SK-N-SH treated with all-trans-retinoic acid at 6 μM for 48 hours (cell line): ENCODE measurements at regions not wholly inside any gene's neighbourhood (a gene's known extent, or its start where the extent isn't known, plus 50 kb on each side); places are given as distances from the start of the nearest gene placed in this dataset.

Source experiments
- ATAC-seq: fragments of 200-7000 bp; cut with Tn5 transposase; 3 replicates; pipeline ENCODE4 v1.9.1; 2020; ENCODE audit warnings: mild to moderate bottlenecking, moderate library complexity
- ARNTL ChIP-seq: fragments of 450-650 bp; formaldehyde crosslinking; IDR thresholded peaks from 2 replicates; pipeline ENCODE4 v1.5.0; 2020; ENCODE audit warnings: low read depth, mild to moderate bottlenecking, moderate library complexity, borderline replicate concordance
- BACH2 ChIP-seq: fragments of 250-450 bp; sonication (Bioruptor Pico); IDR thresholded peaks from 2 replicates; pipeline ENCODE4 v1.9.0; 2021; ENCODE audit warnings: mild to moderate bottlenecking, borderline replicate concordance
- CSDC2 ChIP-seq: fragments of 250-450 bp; sonication (Bioruptor Pico); IDR thresholded peaks from 2 replicates; pipeline ENCODE4 v1.5.0; 2020; ENCODE audit warnings: mild to moderate bottlenecking, moderate library complexity
- ESRRG ChIP-seq: fragments of 250-450 bp; sonication (Bioruptor Pico); IDR thresholded peaks from 2 replicates; pipeline ENCODE4 v1.6.1; 2021; ENCODE audit warnings: mild to moderate bottlenecking
- GLIS3 ChIP-seq: fragments of 250-450 bp; sonication (Bioruptor Pico); IDR thresholded peaks from 2 replicates; pipeline ENCODE4 v1.5.0; 2020; ENCODE audit warnings: mild to moderate bottlenecking, moderate library complexity
- ISL1 ChIP-seq: fragments of 250-450 bp; sonication (Bioruptor Pico); IDR thresholded peaks from 2 replicates; pipeline ENCODE4 v2.1.2; 2022; ENCODE audit warnings: mild to moderate bottlenecking, moderate library complexity
- PPARA ChIP-seq: fragments of 250-450 bp; sonication (Bioruptor Pico); IDR thresholded peaks from 2 replicates; pipeline ENCODE4 v1.5.0; 2020; ENCODE audit warnings: mild to moderate bottlenecking, borderline replicate concordance
- RARB ChIP-seq: fragments of 250-450 bp; sonication (Bioruptor Pico); IDR thresholded peaks from 2 replicates; pipeline ENCODE4 v1.8.0; 2021; ENCODE audit warnings: mild to moderate bottlenecking, moderate library complexity
- SNAI2 ChIP-seq: fragments of 250-450 bp; sonication (Bioruptor Pico); IDR thresholded peaks from 2 replicates; pipeline ENCODE4 v1.5.0; 2020; ENCODE audit warnings: mild to moderate bottlenecking, moderate library complexity
- TCF4 ChIP-seq: fragments of 250-450 bp; sonication (Bioruptor Pico); IDR thresholded peaks from 2 replicates; pipeline ENCODE4 v1.8.0; 2021; ENCODE audit warnings: mild to moderate bottlenecking, moderate library complexity, borderline replicate concordance
- TOX ChIP-seq: fragments of 250-450 bp; sonication (Bioruptor Pico); IDR thresholded peaks from 2 replicates; pipeline ENCODE4 v1.8.0; 2021; ENCODE audit warnings: mild to moderate bottlenecking, moderate library complexity, borderline replicate concordance
- ZC3H10 ChIP-seq: fragments of 250-450 bp; sonication (Bioruptor Pico); IDR thresholded peaks from 2 replicates; pipeline ENCODE4 v1.5.1; 2021; ENCODE audit warnings: mild to moderate bottlenecking, moderate library complexity
- ZFP3 ChIP-seq: fragments of 250-450 bp; sonication (Bioruptor Pico); IDR thresholded peaks from 2 replicates; pipeline ENCODE4 v1.5.0; 2020; ENCODE audit warnings: mild to moderate bottlenecking, moderate library complexity
- ZFP30 ChIP-seq: fragments of 450-650 bp; formaldehyde crosslinking; IDR thresholded peaks from 2 replicates; pipeline ENCODE4 v1.5.0; 2022; ENCODE audit warnings: mild to moderate bottlenecking, moderate library complexity
- ZNF565 ChIP-seq: fragments of 450-650 bp; formaldehyde crosslinking; conservative IDR thresholded peaks from 2 replicates; pipeline ENCODE4 v1.5.0; 2020; ENCODE audit warnings: low read depth, mild to moderate bottlenecking, moderate library complexity
- ZNF70 ChIP-seq: fragments of 450-650 bp; formaldehyde crosslinking; IDR thresholded peaks from 2 replicates; pipeline ENCODE4 v1.5.0; 2020; ENCODE audit warnings: mild to moderate bottlenecking, moderate library complexity
- ZNF8 ChIP-seq: fragments of 450-650 bp; formaldehyde crosslinking; IDR thresholded peaks from 2 replicates; pipeline ENCODE4 v1.5.0; 2020; ENCODE audit warnings: mild to moderate bottlenecking, moderate library complexity
- TF ChIP-seq, protein P1 (sequence below): fragments of 250-450 bp; sonication (Bioruptor Pico); IDR thresholded peaks from 2 replicates; pipeline ENCODE4 v1.5.1; 2020; ENCODE audit warnings: low read depth, mild to moderate bottlenecking, moderate library complexity
- TF ChIP-seq, protein P2 (sequence below): fragments of 250-450 bp; sonication (Bioruptor Pico); IDR thresholded peaks from 2 replicates; pipeline ENCODE4 v1.5.1; 2021; ENCODE audit warnings: mild to moderate bottlenecking, moderate library complexity
- TF ChIP-seq, protein P3 (sequence below): fragments of 250-450 bp; sonication (Bioruptor Pico); IDR thresholded peaks from 2 replicates; pipeline ENCODE4 v1.5.0; 2020; ENCODE audit warnings: mild to moderate bottlenecking, moderate library complexity
- TF ChIP-seq, protein P4 (sequence below): fragments of 250-450 bp; sonication (Bioruptor Pico); IDR thresholded peaks from 2 replicates; pipeline ENCODE4 v1.8.0; 2020; ENCODE audit warnings: mild to moderate bottlenecking, moderate library complexity, borderline replicate concordance
- TF ChIP-seq, protein P5 (sequence below): fragments of 250-450 bp; sonication (Bioruptor Pico); IDR thresholded peaks from 2 replicates; pipeline ENCODE4 v1.8.0; 2021; ENCODE audit warnings: low read depth, mild to moderate bottlenecking, moderate library complexity, borderline replicate concordance

DNA sequence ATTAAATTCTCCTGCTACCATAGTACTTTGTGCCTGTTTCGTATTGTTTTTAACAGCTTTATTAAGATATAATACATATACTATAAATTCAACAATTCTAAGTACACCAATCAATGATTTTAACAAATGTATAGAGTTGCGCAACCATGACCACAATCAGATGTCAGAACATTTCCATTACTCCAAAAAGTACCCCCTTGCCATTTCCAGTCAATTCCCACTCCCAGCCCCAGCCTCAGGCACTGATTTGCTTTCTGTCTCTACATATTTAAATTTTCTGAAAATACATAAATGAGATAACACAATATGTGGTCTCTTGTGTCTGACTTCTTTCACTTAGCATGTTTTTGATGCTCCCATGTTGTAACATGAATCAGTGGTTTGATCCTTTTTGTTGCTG lies 193.9 kb downstream of the FIGN start:
- TF ChIP-seq ISL1 (CRISPR knock-in tag) = no peak
- TF ChIP-seq ZFP3 (CRISPR knock-in tag) = no peak
- TF ChIP-seq, protein P1, sequence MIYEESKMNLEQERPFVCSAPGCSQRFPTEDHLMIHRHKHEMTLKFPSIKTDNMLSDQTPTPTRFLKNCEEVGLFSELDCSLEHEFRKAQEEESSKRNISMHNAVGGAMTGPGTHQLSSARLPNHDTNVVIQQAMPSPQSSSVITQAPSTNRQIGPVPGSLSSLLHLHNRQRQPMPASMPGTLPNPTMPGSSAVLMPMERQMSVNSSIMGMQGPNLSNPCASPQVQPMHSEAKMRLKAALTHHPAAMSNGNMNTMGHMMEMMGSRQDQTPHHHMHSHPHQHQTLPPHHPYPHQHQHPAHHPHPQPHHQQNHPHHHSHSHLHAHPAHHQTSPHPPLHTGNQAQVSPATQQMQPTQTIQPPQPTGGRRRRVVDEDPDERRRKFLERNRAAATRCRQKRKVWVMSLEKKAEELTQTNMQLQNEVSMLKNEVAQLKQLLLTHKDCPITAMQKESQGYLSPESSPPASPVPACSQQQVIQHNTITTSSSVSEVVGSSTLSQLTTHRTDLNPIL = no peak
- TF ChIP-seq, protein P2, sequence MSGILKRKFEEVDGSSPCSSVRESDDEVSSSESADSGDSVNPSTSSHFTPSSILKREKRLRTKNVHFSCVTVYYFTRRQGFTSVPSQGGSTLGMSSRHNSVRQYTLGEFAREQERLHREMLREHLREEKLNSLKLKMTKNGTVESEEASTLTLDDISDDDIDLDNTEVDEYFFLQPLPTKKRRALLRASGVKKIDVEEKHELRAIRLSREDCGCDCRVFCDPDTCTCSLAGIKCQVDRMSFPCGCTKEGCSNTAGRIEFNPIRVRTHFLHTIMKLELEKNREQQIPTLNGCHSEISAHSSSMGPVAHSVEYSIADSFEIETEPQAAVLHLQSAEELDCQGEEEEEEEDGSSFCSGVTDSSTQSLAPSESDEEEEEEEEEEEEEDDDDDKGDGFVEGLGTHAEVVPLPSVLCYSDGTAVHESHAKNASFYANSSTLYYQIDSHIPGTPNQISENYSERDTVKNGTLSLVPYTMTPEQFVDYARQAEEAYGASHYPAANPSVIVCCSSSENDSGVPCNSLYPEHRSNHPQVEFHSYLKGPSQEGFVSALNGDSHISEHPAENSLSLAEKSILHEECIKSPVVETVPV (CRISPR knock-in tag) = no peak
- no peak for TF ChIP-seq PPARA
- no peak for TF ChIP-seq ZNF565 (CRISPR knock-in tag)
- TF ChIP-seq, protein P3, sequence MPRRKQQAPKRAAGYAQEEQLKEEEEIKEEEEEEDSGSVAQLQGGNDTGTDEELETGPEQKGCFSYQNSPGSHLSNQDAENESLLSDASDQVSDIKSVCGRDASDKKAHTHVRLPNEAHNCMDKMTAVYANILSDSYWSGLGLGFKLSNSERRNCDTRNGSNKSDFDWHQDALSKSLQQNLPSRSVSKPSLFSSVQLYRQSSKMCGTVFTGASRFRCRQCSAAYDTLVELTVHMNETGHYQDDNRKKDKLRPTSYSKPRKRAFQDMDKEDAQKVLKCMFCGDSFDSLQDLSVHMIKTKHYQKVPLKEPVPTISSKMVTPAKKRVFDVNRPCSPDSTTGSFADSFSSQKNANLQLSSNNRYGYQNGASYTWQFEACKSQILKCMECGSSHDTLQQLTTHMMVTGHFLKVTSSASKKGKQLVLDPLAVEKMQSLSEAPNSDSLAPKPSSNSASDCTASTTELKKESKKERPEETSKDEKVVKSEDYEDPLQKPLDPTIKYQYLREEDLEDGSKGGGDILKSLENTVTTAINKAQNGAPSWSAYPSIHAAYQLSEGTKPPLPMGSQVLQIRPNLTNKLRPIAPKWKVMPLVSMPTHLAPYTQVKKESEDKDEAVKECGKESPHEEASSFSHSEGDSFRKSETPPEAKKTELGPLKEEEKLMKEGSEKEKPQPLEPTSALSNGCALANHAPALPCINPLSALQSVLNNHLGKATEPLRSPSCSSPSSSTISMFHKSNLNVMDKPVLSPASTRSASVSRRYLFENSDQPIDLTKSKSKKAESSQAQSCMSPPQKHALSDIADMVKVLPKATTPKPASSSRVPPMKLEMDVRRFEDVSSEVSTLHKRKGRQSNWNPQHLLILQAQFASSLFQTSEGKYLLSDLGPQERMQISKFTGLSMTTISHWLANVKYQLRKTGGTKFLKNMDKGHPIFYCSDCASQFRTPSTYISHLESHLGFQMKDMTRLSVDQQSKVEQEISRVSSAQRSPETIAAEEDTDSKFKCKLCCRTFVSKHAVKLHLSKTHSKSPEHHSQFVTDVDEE (CRISPR knock-in tag) = no peak
- TF ChIP-seq BACH2 (CRISPR knock-in tag) = no peak
- TF ChIP-seq, protein P4, sequence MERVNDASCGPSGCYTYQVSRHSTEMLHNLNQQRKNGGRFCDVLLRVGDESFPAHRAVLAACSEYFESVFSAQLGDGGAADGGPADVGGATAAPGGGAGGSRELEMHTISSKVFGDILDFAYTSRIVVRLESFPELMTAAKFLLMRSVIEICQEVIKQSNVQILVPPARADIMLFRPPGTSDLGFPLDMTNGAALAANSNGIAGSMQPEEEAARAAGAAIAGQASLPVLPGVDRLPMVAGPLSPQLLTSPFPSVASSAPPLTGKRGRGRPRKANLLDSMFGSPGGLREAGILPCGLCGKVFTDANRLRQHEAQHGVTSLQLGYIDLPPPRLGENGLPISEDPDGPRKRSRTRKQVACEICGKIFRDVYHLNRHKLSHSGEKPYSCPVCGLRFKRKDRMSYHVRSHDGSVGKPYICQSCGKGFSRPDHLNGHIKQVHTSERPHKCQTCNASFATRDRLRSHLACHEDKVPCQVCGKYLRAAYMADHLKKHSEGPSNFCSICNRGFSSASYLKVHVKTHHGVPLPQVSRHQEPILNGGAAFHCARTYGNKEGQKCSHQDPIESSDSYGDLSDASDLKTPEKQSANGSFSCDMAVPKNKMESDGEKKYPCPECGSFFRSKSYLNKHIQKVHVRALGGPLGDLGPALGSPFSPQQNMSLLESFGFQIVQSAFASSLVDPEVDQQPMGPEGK (CRISPR knock-in tag) = no peak
- TF ChIP-seq GLIS3 (CRISPR knock-in tag) = no peak
- no peak for TF ChIP-seq ZFP30 (CRISPR knock-in tag)
- no peak for TF ChIP-seq TOX (CRISPR knock-in tag)
- TF ChIP-seq, protein P5, sequence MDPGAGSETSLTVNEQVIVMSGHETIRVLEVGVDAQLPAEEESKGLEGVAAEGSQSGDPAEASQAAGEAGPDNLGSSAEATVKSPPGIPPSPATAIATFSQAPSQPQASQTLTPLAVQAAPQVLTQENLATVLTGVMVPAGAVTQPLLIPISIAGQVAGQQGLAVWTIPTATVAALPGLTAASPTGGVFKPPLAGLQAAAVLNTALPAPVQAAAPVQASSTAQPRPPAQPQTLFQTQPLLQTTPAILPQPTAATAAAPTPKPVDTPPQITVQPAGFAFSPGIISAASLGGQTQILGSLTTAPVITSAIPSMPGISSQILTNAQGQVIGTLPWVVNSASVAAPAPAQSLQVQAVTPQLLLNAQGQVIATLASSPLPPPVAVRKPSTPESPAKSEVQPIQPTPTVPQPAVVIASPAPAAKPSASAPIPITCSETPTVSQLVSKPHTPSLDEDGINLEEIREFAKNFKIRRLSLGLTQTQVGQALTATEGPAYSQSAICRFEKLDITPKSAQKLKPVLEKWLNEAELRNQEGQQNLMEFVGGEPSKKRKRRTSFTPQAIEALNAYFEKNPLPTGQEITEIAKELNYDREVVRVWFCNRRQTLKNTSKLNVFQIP = no peak
- no peak for TF ChIP-seq TCF4 (CRISPR knock-in tag)
- no peak for TF ChIP-seq ZNF70 (CRISPR knock-in tag)
- TF ChIP-seq RARB (CRISPR knock-in tag) = no peak
- no peak for TF ChIP-seq ESRRG (CRISPR knock-in tag)
- TF ChIP-seq ARNTL (CRISPR knock-in tag) = no peak
- TF ChIP-seq ZNF8 (CRISPR knock-in tag) = no peak
- TF ChIP-seq, all 23 proteins: peak for 0
- no peak for ATAC-seq

DNA sequence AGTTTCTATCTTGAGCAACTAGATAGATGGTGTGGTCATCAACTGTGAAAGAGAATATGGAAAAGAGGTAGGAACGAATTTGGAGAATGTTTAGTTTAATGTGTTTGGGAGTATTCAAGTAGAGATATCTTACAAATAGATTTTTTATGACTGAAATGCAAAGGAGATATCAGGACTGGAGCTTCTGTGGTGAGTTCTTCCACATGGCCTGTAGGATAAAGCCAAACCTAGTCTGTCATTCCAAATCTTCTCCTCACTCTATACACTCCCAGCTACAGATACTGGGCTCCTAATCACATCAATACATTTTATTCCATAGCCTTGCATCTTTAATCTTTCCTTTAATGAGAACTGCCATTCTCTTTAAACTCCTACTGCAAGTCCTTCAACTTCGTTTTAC lies 194.3 kb downstream of the FIGN start:
- TF ChIP-seq ZFP3 (CRISPR knock-in tag) (no peak), SNAI2 (CRISPR knock-in tag) (no peak), ZFP30 (CRISPR knock-in tag) (no peak), GLIS3 (CRISPR knock-in tag) (no peak), TCF4 (CRISPR knock-in tag) (no peak), CSDC2 (no peak), ISL1 (CRISPR knock-in tag) (no peak), ZC3H10 (CRISPR knock-in tag) (no peak), ZNF565 (CRISPR knock-in tag) (no peak), ZNF70 (CRISPR knock-in tag) (no peak), BACH2 (CRISPR knock-in tag) (no peak)
- TF ChIP-seq, protein P1 = no peak
- TF ChIP-seq, protein P3 (CRISPR knock-in tag) = no peak
- TF ChIP-seq, protein P5 = no peak
- ATAC-seq = no peak
